WTC11 (cell line): ENCODE measurements at regions not wholly inside any gene's neighbourhood (a gene's known extent, or its start where the extent isn't known, plus 50 kb on each side); places are given as distances from the start of the nearest gene placed in this dataset.

Experiments
- ATAC-seq: fragments of 200-7000 bp; cut with Tn5 transposase; 2 replicates; pipeline ENCODE4 v1.10.0; 2021; ENCODE audit warnings: mild to moderate bottlenecking, moderate library complexity
- CTCF ChIA-PET: fragments of 300-600 bp; sonication (Branson Sonifier 250); formaldehyde crosslinking; loops from one replicate; lab custom pipeline; 2021; ENCODE audit warnings: antibody characterized with exemption; lab: Charles Lee
- POLR2A ChIA-PET: fragments of 350-600 bp; sonication (Branson Sonifier 250); formaldehyde crosslinking; loops from one replicate; lab custom pipeline; 2021; ENCODE audit warnings: antibody characterized with exemption; lab: Charles Lee
- DNase-seq: peaks from one replicate; pipeline ENCODE4 v3.0.0; 2021; ENCODE audit warnings: low spot score
- H3K27ac Mint-ChIP-seq: 2 replicates; pipeline ENCODE4 v1.8.0; 2021; ENCODE audit warnings: mixed read lengths
- H3K27me3 Mint-ChIP-seq: 2 replicates; pipeline ENCODE4 v1.8.0; 2021; ENCODE audit warnings: low read depth, mild to moderate bottlenecking, moderate library complexity, mixed read lengths
- H3K36me3 Mint-ChIP-seq: 2 replicates; pipeline ENCODE4 v1.8.0; 2021; ENCODE audit warnings: mixed read lengths
- H3K4me1 Mint-ChIP-seq: 2 replicates; pipeline ENCODE4 v1.8.0; 2022; ENCODE audit warnings: mixed read lengths
- H3K4me3 Mint-ChIP-seq: 2 replicates; pipeline ENCODE4 v1.8.0; 2021; ENCODE audit warnings: mild to moderate bottlenecking, moderate library complexity, mixed read lengths
- H3K9me3 Mint-ChIP-seq: 2 replicates; pipeline ENCODE4 v1.8.0; 2021; ENCODE audit warnings: mixed read lengths
- GTF2I ChIP-seq: fragments of 250-450 bp; sonication (Bioruptor Pico); conservative IDR thresholded peaks from 2 replicates; pipeline ENCODE4 v1.4.0; 2021; ENCODE audit warnings: mild to moderate bottlenecking
- NR3C1 ChIP-seq: sonication (generic); formaldehyde crosslinking; conservative IDR thresholded peaks from 2 replicates; pipeline ENCODE4 v1.8.1; 2023; ENCODE audit warnings: low read depth, mild to moderate bottlenecking, missing genetic modification reagents
- ZNF138 ChIP-seq: sonication (generic); formaldehyde crosslinking; conservative IDR thresholded peaks from 2 replicates; pipeline ENCODE4 v1.8.1; 2022; ENCODE audit warnings: mild to moderate bottlenecking, moderate library complexity, missing genetic modification reagents
- TF ChIP-seq, protein P1 (sequence below): sonication (generic); formaldehyde crosslinking; IDR thresholded peaks from 2 replicates; pipeline ENCODE4 v1.8.0; 2023; ENCODE audit warnings: mild to moderate bottlenecking, missing genetic modification reagents
- TF ChIP-seq, protein P2 (sequence below): sonication (generic); formaldehyde crosslinking; conservative IDR thresholded peaks from 2 replicates; pipeline ENCODE4 v1.8.1; 2022; ENCODE audit warnings: mild to moderate bottlenecking, missing genetic modification reagents
- TF ChIP-seq, protein P3 (sequence below): sonication (generic); formaldehyde crosslinking; IDR thresholded peaks from 2 replicates; pipeline ENCODE4 v1.8.1; 2022; ENCODE audit warnings: missing genetic modification reagents, borderline replicate concordance
- TF ChIP-seq, protein P4 (sequence below): fragments of 250-450 bp; sonication (Bioruptor Pico); IDR thresholded peaks from 2 replicates; pipeline ENCODE4 v2.1.2; 2022; ENCODE audit warnings: mild to moderate bottlenecking, moderate library complexity
- TF ChIP-seq, protein P5 (sequence below): sonication (generic); formaldehyde crosslinking; IDR thresholded peaks from 2 replicates; pipeline ENCODE4 v1.8.1; 2023; ENCODE audit warnings: mild to moderate bottlenecking, missing genetic modification reagents

DNA sequence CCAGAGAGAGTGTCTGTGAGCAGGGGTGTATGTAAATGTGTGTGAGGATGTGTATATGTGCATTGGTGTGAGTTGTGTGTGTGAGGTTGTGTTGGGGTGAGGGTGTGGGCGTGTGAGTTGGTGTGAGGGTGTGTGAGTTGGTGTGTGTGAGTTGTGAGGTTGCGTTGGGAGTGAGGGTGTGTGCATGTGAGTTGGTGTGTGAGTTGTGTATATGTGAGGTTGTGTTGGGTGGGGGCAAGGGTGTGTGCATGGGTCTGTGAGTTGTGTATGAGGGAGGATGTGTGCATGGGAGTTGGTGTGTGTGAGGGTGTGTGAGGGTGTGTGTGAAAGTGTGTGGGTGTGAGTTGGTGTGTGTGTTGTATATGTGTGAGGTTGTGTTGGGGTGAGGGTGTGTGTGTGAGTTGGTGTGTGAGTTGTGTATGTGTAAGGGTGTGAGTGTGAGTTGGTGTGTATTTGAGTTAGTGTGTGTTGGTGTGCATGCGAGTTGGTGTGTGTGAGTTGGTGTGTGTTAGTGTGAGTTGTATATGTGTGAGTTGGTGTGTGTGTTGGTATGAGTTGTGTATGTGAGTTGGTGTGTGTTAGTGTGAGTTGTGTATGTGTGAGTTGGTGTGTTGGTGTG, 161.6 kb upstream of the IER5L start:
- 0 out of 2 replicates have a peak, but pooled peaks cover 4% of the 10 kb centered on the region for H3K36me3 Mint-ChIP-seq
- H3K4me3 Mint-ChIP-seq, result no peak overlapping the region
- no peak overlapping the region for H3K27ac Mint-ChIP-seq
- CTCF ChIA-PET, result no interaction called here
- TF ChIP-seq, protein P1, sequence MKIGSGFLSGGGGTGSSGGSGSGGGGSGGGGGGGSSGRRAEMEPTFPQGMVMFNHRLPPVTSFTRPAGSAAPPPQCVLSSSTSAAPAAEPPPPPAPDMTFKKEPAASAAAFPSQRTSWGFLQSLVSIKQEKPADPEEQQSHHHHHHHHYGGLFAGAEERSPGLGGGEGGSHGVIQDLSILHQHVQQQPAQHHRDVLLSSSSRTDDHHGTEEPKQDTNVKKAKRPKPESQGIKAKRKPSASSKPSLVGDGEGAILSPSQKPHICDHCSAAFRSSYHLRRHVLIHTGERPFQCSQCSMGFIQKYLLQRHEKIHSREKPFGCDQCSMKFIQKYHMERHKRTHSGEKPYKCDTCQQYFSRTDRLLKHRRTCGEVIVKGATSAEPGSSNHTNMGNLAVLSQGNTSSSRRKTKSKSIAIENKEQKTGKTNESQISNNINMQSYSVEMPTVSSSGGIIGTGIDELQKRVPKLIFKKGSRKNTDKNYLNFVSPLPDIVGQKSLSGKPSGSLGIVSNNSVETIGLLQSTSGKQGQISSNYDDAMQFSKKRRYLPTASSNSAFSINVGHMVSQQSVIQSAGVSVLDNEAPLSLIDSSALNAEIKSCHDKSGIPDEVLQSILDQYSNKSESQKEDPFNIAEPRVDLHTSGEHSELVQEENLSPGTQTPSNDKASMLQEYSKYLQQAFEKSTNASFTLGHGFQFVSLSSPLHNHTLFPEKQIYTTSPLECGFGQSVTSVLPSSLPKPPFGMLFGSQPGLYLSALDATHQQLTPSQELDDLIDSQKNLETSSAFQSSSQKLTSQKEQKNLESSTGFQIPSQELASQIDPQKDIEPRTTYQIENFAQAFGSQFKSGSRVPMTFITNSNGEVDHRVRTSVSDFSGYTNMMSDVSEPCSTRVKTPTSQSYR (CRISPR knock-in tag), result no peak
- TF ChIP-seq, protein P2, sequence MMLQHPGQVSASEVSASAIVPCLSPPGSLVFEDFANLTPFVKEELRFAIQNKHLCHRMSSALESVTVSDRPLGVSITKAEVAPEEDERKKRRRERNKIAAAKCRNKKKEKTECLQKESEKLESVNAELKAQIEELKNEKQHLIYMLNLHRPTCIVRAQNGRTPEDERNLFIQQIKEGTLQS, result no peak
- TF ChIP-seq, all 79 proteins: peak for 0
- H3K4me1 Mint-ChIP-seq, result peaks cover 24% of the 10 kb centered on the region
- no peak for ATAC-seq
- no peaks in the 10 kb centered on the region for H3K9me3 Mint-ChIP-seq
- POLR2A ChIA-PET, result no interaction called here
- no peak for DNase-seq
- H3K27me3 Mint-ChIP-seq, result no peaks in the 10 kb centered on the region; the same call in 1 of the 2 replicates

DNA sequence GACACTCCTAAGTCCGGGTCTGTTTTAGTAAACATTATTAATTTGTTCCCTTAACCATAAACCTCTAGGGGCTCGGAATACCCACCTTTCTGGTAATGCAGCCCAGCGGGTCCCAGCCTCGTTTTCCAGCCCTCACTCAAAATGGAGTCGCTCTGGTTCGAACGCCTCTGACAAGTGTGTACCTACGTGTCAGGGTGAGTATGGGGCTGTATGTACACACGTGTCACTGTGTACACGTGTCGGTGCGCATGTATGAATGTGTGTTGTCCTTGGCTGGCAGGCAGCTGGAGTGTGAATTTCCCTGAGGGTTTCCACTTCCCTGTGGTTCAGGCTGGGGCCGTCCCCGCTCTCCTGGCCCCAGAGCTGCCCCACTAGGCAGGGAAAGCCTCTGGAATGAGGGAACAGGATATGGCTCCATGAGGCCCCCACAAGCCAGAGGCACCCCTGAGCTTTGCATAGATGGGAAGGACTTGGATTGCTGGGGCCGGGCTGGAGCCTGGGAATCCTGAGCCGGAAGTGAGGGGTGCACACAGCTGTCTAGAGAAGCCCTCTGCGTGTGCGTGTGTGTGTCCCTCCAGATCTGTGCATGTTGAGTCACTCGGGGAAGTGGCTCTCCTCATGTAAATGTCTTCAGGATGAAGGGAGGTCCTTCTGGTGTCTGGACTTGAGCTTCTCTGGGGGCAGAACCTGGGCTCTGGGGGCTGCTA, 160.8 kb upstream of the IER5L start:
- no peak for ATAC-seq

DNA sequence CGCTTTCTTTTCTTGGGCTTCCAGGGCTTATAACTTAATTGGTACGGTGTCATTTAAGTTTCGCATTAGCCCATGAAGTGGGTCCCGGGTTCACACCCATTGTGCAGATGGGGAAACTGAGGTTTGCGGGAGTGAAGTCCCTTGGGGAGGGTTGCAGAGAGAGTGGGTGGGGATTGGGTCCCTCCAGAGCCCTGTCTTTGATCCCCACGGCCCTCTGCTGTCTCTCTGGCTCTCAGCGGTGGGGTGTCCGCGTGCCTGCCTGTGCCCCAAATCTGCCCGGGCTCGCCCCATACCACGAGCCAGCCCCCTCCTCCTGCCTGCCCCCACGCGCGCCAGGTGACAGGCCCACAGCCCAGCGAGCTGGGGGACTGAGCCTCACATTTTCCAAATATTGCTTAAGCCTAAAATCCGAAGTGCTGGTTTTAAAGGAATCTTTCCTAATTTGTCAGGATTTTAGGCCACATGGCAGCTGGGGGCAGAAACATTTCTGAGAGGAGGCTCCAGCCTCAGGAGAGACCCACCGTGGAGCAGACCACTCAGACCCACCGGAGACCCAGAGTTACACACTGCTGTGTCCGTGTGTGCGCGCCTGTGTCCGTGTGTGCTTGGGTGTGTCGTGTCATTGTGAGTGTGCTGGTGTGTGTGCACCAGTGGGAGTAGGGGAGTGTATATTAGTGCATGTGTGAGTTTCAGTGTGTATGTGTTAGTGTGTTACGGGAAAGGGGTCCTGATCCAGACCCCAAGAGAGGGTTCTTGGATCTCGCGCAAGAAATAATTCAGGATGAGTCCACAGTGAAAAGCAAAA, 159.5 kb upstream of the IER5L start:
- ATAC-seq, result no peak
- Mint-ChIP-seq H3K9me3 (no peaks in the 10 kb centered on the region), H3K36me3 (no peaks in the 10 kb centered on the region), H3K27me3 (no peaks in the 10 kb centered on the region), H3K4me1 (peaks cover 38% of the 10 kb centered on the region), H3K4me3 (peak overlapping the region; percentile 61), H3K27ac (peak overlapping the region; percentile 20)
- POLR2A ChIA-PET, result interaction anchor here (0.7 kb wide), 1 partner anchor 154 kb away, joined by 3 read pairs; no protein-coding TSS in a partner anchor
- peak; percentile 85 for TF ChIP-seq GTF2I (CRISPR knock-in tag)
- no peak for TF ChIP-seq NR3C1
- TF ChIP-seq, protein P3, sequence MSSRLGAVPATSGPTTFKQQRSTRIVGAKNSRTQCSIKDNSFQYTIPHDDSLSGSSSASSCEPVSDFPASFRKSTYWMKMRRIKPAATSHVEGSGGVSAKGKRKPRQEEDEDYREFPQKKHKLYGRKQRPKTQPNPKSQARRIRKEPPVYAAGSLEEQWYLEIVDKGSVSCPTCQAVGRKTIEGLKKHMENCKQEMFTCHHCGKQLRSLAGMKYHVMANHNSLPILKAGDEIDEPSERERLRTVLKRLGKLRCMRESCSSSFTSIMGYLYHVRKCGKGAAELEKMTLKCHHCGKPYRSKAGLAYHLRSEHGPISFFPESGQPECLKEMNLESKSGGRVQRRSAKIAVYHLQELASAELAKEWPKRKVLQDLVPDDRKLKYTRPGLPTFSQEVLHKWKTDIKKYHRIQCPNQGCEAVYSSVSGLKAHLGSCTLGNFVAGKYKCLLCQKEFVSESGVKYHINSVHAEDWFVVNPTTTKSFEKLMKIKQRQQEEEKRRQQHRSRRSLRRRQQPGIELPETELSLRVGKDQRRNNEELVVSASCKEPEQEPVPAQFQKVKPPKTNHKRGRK (CRISPR knock-in tag), result no peak
- CTCF ChIA-PET, result interaction anchor here (1.2 to 2.5 kb wide), 3 partner anchors 12 to 283 kb away, joined by 4 to 17 read pairs (median 6); partner anchors contain the start of gene C9orf50
- no peak for DNase-seq

More for the DNA sequence above, 160.8 kb upstream of the IER5L start:
- Mint-ChIP-seq H3K4me1 (peaks cover 29% of the 10 kb centered on the region), H3K27me3 (no peaks in the 10 kb centered on the region; the same call in 1 of the 2 replicates), H3K27ac (no peak overlapping the region), H3K36me3 (0 out of 2 replicates have a peak, but pooled peaks cover 4% of the 10 kb centered on the region), H3K4me3 (no peak overlapping the region), H3K9me3 (no peaks in the 10 kb centered on the region)
- CTCF ChIA-PET, result interaction anchor here (0.6 to 1.1 kb wide), 3 partner anchors 270 to 965 kb away, joined by 3 to 7 read pairs (median 4); no protein-coding TSS in a partner anchor
- no peak for DNase-seq
- POLR2A ChIA-PET, result interaction anchor here (0.6 kb wide), 2 partner anchors 56 to 272 kb away, joined by 3 read pairs; no protein-coding TSS in a partner anchor
- TF ChIP-seq, protein P4, sequence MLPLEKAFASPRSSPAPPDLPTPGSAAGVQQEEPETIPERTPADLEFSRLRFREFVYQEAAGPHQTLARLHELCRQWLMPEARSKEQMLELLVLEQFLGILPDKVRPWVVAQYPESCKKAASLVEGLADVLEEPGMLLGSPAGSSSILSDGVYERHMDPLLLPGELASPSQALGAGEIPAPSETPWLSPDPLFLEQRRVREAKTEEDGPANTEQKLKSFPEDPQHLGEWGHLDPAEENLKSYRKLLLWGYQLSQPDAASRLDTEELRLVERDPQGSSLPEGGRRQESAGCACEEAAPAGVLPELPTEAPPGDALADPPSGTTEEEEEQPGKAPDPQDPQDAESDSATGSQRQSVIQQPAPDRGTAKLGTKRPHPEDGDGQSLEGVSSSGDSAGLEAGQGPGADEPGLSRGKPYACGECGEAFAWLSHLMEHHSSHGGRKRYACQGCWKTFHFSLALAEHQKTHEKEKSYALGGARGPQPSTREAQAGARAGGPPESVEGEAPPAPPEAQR, result peak; percentile 82; the same call in 1 of the 2 replicates
- TF ChIP-seq, protein P5, sequence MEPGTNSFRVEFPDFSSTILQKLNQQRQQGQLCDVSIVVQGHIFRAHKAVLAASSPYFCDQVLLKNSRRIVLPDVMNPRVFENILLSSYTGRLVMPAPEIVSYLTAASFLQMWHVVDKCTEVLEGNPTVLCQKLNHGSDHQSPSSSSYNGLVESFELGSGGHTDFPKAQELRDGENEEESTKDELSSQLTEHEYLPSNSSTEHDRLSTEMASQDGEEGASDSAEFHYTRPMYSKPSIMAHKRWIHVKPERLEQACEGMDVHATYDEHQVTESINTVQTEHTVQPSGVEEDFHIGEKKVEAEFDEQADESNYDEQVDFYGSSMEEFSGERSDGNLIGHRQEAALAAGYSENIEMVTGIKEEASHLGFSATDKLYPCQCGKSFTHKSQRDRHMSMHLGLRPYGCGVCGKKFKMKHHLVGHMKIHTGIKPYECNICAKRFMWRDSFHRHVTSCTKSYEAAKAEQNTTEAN (CRISPR knock-in tag), result 0 out of 2 replicates have a peak, but pooled peaks have one; percentile 14
- TF ChIP-seq ZNF138 (CRISPR knock-in tag), result no peak
